ACHN (cell line): ENCODE measurements at regions not wholly inside any gene's neighbourhood (a gene's known extent, or its start where the extent isn't known, plus 50 kb on each side); places are given as distances from the start of the nearest gene placed in this dataset.
A peak's percentile ranks its signal among the peaks of the same experiment; 100 is the strongest.

Experiments used
- DNase-seq: peaks from one replicate; pipeline ENCODE4 v3.0.0-alpha.2; 2015
- in situ Hi-C: cut with HindIII; loops from 2 replicates; pipeline ENCODE4 v1.10.0; 2017; ENCODE audit warnings: low sequenced_read_pairs, low pct_ligation_motif_present, low pct_unique_long_range_greater_than_20kb

DNA sequence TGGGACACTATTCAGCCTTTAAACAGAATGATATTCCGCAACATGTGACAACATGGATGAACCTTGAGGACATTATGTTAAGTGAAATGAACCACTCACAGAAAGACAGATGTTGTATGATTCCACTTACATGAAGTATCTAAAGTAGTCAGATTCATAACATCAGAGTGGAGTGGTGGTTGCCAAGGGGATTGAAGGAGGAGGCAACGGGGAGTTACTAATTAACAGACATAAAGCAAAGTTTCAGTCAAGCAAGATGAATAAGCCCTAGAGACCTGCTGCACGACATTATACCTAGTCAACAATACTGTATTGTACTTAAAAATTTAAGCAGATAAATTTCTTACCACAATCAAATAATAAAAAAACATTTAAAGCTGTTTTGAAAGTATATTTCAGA, 105.0 kb upstream of the NR0B1 start:
- peak; percentile 52 for DNase-seq
- in situ Hi-C loops: no loop called here

GRCh38 chrX:30402366-30402765, 93.2 kb upstream of the NR0B1 start:
- DNase-seq: no peak
- in situ Hi-C loops: no loop called here

GRCh38 chrX:30388325-30388724, 79.1 kb upstream of the NR0B1 start:
- DNase-seq: no peak
- in situ Hi-C loops: no loop called here

DNA sequence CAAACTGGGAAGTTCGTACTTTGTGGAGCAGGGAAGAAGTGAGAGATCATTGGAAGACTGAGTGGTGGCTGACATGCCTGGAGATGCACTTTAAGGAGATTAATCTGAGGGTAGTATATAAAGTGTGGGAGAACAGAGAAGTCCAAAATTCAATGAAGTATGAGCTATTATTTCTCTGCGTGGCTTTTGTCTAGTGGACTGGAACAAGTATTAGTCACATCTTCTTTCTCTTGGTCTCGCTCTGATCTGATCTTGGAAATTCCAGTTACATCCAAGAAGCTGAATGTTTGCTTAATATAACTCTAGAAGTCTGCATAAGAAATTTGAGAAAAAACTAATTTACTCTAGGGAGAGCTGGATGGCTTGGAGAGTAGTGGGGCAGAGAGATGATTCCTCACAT, 64.8 kb upstream of the NR0B1 start:
- DNase-seq: peak; percentile 2
- in situ Hi-C loops: no loop called here

GRCh38 chrX:30373479-30373878, 64.3 kb upstream of the NR0B1 start:
- DNase-seq: no peak
- in situ Hi-C loops: no loop called here

- no peak for DNase-seq
- in situ Hi-C loops: no loop called here
Observed at GRCh38 chrX:30364229-30364628, 55.0 kb upstream of the NR0B1 start.
